Panc1 (cell line): ENCODE measurements at regions not wholly inside any gene's neighbourhood (a gene's known extent, or its start where the extent isn't known, plus 50 kb on each side); places are given as distances from the start of the nearest gene placed in this dataset.

Experiments used
- ATAC-seq: fragments of 200-7000 bp; cut with Tn5 transposase; 2 replicates; pipeline ENCODE4 v1.9.1; 2020; ENCODE audit warnings: mild to moderate bottlenecking, moderate library complexity
- BruUV-seq: library from RNA; stranded (reverse); fragments of 400-500 nt; replicated peaks from 2 replicates; lab custom pipeline; 2021; lab: Mats Ljungman, UMichigan
- CTCF ChIA-PET: fragments of 300-600 bp; sonication (Branson Sonifier 250); formaldehyde crosslinking; loops from one replicate; lab custom pipeline; 2022; ENCODE audit warnings: antibody characterized with exemption; lab: Charles Lee
- POLR2A ChIA-PET: fragments of 300-600 bp; sonication (Branson Sonifier 250); formaldehyde crosslinking; loops from one replicate; lab custom pipeline; 2022; ENCODE audit warnings: antibody characterized with exemption; lab: Charles Lee
- DNase-seq: peaks from one replicate; pipeline ENCODE4 v3.0.0-alpha.2; 2010; ENCODE audit warnings: low read depth, low spot score
- H3K27ac ChIP-seq: 2 replicates; pipeline ENCODE4 v1.5.1; 2011; ENCODE audit warnings: mild to moderate bottlenecking, low read length, inconsistent platforms
- H3K27me3 ChIP-seq: fragments of 200-500 bp; sonication (Bioruptor generic); 2 replicates; pipeline ENCODE4 v1.6.0; 2014; ENCODE audit warnings: low read length, inconsistent platforms; ENCODE audit not compliant: control insufficient read depth, insufficient read depth
- H3K36me3 ChIP-seq: fragments of 200-500 bp; sonication (Bioruptor generic); 2 replicates; pipeline ENCODE4 v1.5.1; 2014; ENCODE audit warnings: inconsistent platforms, mild to moderate bottlenecking, low read length, moderate library complexity; ENCODE audit not compliant: control insufficient read depth, insufficient read depth
- H3K4me1 ChIP-seq: 2 replicates; pipeline ENCODE4 v1.5.1; 2011; ENCODE audit warnings: inconsistent platforms, mild to moderate bottlenecking, low read length, moderate library complexity; ENCODE audit not compliant: control insufficient read depth, insufficient read depth
- H3K4me3 ChIP-seq, 2 experiments: 2 replicates each; pipeline ENCODE4 v1.5.1; 2011 to 2012; ENCODE audit warnings: low read depth in 2 of 2, low read length in 2 of 2, mild to moderate bottlenecking in 2 of 2, inconsistent platforms in 1 of 2, moderate library complexity in 1 of 2
- H3K9me3 ChIP-seq: fragments of 200-500 bp; sonication (Bioruptor generic); 2 replicates; pipeline ENCODE4 v1.5.1; 2014; ENCODE audit warnings: low read depth, mild to moderate bottlenecking, inconsistent platforms, low read length, moderate library complexity; ENCODE audit not compliant: control insufficient read depth, insufficient read depth
- POLR2AphosphoS5 ChIP-seq: IDR thresholded peaks from 2 replicates; pipeline ENCODE4 v1.6.1; 2012; ENCODE audit warnings: mild to moderate bottlenecking, low read depth, low read length, moderate library complexity
- SIN3A ChIP-seq: IDR thresholded peaks from 2 replicates; pipeline ENCODE4 v1.6.1; 2012; ENCODE audit warnings: low read depth, mild to moderate bottlenecking, low read length, moderate library complexity, borderline replicate concordance; ENCODE audit not compliant: insufficient read depth
- TCF7L2 ChIP-seq: IDR thresholded peaks from 2 replicates; pipeline ENCODE4 v1.6.1; 2011; ENCODE audit warnings: mild to moderate bottlenecking, low read depth, low read length, inconsistent platforms
- in situ Hi-C: cut with HindIII; loops from 2 replicates; pipeline ENCODE4 v1.10.0; 2016; ENCODE audit warnings: low sequenced_read_pairs, low pct_unique_long_range_greater_than_20kb
- intact Hi-C: fragments of 100-400 bp; cut with micrococcal nuclease; formaldehyde crosslinking; loops from one replicate; pipeline ENCODE4 v1.10.0; 2022; ENCODE audit not compliant: unreplicated experiment
- TF ChIP-seq, protein P1 (sequence below), 2 experiments: IDR thresholded peaks; 2 replicates each; pipeline ENCODE4 v1.6.1; 2011 to 2012; ENCODE audit warnings: low read depth in 2 of 2, control low read depth in 1 of 2, low read length in 1 of 2, mild to moderate bottlenecking in 1 of 2, moderate library complexity in 1 of 2; ENCODE audit not compliant: insufficient read depth in 1 of 2
- TF ChIP-seq, protein P2 (sequence below): fragments of 450-650 bp; IDR thresholded peaks from 2 replicates; pipeline ENCODE4 v1.5.1; 2017; ENCODE audit warnings: mild to moderate bottlenecking

DNA sequence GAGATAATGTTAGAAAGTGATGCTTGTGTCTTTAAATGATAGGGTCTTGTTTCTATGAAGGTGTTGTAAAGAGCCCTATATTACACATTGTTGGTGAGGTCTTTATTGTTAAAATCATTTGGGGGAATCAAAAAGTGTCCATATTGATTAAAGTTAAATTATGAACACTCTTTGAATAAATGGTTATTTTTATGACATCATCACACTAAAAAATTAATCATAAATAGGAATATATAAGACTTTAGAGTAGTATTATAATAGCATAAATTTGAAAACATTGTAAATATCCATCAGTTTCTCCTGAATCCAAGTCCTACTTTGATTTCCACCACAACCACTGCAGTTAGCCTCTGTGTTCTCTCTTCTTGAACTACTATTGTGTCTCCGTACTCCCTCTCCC lies 136.3 kb downstream of the HTR1A start:
- Histone ChIP-seq H3K4me3 (no peak overlapping the region), H3K27ac (no peak overlapping the region), H3K27me3 (no peaks in the 10 kb centered on the region), H3K36me3 (no peaks in the 10 kb centered on the region), H3K4me1 (no peaks in the 10 kb centered on the region), H3K9me3 (no peaks in the 10 kb centered on the region)
- TF ChIP-seq, protein P1, sequence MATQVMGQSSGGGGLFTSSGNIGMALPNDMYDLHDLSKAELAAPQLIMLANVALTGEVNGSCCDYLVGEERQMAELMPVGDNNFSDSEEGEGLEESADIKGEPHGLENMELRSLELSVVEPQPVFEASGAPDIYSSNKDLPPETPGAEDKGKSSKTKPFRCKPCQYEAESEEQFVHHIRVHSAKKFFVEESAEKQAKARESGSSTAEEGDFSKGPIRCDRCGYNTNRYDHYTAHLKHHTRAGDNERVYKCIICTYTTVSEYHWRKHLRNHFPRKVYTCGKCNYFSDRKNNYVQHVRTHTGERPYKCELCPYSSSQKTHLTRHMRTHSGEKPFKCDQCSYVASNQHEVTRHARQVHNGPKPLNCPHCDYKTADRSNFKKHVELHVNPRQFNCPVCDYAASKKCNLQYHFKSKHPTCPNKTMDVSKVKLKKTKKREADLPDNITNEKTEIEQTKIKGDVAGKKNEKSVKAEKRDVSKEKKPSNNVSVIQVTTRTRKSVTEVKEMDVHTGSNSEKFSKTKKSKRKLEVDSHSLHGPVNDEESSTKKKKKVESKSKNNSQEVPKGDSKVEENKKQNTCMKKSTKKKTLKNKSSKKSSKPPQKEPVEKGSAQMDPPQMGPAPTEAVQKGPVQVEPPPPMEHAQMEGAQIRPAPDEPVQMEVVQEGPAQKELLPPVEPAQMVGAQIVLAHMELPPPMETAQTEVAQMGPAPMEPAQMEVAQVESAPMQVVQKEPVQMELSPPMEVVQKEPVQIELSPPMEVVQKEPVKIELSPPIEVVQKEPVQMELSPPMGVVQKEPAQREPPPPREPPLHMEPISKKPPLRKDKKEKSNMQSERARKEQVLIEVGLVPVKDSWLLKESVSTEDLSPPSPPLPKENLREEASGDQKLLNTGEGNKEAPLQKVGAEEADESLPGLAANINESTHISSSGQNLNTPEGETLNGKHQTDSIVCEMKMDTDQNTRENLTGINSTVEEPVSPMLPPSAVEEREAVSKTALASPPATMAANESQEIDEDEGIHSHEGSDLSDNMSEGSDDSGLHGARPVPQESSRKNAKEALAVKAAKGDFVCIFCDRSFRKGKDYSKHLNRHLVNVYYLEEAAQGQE (IDR thresholded peaks at IDR 0.05; ENCODE audit: insufficient read depth in 1 of 2, low read depth in 2 of 2, low read length in 1 of 2), result no peak
- no peak for TF ChIP-seq POLR2AphosphoS5
- TF ChIP-seq, protein P2, sequence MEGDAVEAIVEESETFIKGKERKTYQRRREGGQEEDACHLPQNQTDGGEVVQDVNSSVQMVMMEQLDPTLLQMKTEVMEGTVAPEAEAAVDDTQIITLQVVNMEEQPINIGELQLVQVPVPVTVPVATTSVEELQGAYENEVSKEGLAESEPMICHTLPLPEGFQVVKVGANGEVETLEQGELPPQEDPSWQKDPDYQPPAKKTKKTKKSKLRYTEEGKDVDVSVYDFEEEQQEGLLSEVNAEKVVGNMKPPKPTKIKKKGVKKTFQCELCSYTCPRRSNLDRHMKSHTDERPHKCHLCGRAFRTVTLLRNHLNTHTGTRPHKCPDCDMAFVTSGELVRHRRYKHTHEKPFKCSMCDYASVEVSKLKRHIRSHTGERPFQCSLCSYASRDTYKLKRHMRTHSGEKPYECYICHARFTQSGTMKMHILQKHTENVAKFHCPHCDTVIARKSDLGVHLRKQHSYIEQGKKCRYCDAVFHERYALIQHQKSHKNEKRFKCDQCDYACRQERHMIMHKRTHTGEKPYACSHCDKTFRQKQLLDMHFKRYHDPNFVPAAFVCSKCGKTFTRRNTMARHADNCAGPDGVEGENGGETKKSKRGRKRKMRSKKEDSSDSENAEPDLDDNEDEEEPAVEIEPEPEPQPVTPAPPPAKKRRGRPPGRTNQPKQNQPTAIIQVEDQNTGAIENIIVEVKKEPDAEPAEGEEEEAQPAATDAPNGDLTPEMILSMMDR, result no peak
- TF ChIP-seq TCF7L2, result no peak
- TF ChIP-seq SIN3A, result no peak
- intact Hi-C loops, result no loop called here
- DNase-seq (no peak), ATAC-seq (no peak)
- CTCF ChIA-PET, result no interaction called here
- POLR2A ChIA-PET, result no interaction called here
- BruUV-seq, result no TSS peak
- in situ Hi-C loops, result no loop called here

DNA sequence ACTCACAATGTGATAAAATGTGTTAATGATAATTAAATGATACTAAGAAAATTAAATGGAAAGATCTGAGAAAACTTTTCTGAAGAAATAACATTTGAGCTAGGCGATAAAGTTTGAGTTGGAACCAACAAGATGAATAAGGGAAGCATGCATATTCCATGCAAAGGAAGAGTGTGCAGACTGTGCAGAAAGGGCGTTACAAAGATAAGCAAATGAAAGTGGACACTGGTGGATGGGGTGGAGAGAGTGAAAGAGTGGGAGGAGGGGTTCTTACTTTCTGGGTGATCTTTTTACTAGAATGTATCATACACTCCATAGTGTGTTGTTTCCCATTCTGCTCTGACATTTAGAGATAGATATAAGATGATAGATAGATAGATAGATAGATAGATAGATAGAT lies 138.7 kb downstream of the HTR1A start:
- Histone ChIP-seq H3K4me3 (no peak overlapping the region), H3K27ac (no peak overlapping the region), H3K27me3 (no peaks in the 10 kb centered on the region), H3K4me1 (no peaks in the 10 kb centered on the region), H3K9me3 (no peaks in the 10 kb centered on the region), H3K36me3 (no peaks in the 10 kb centered on the region)
- no TSS peak for BruUV-seq
- no peak for TF ChIP-seq TCF7L2
- TF ChIP-seq, protein P2, result no peak
- no peak for TF ChIP-seq POLR2AphosphoS5
- TF ChIP-seq SIN3A, result no peak
- TF ChIP-seq, protein P1 (IDR thresholded peaks at IDR 0.05; ENCODE audit: insufficient read depth in 1 of 2, low read depth in 2 of 2, low read length in 1 of 2), result no peak
- DNase-seq (no peak), ATAC-seq (no peak)
- in situ Hi-C loops (no loop called here), intact Hi-C loops (no loop called here)
- POLR2A ChIA-PET, result no interaction called here
- CTCF ChIA-PET, result no interaction called here
